ENCODE measurements at regions not wholly inside any gene's neighbourhood (a gene's known extent, or its start where the extent isn't known, plus 50 kb on each side); places are given as distances from the start of the nearest gene placed in this dataset.

DNA sequence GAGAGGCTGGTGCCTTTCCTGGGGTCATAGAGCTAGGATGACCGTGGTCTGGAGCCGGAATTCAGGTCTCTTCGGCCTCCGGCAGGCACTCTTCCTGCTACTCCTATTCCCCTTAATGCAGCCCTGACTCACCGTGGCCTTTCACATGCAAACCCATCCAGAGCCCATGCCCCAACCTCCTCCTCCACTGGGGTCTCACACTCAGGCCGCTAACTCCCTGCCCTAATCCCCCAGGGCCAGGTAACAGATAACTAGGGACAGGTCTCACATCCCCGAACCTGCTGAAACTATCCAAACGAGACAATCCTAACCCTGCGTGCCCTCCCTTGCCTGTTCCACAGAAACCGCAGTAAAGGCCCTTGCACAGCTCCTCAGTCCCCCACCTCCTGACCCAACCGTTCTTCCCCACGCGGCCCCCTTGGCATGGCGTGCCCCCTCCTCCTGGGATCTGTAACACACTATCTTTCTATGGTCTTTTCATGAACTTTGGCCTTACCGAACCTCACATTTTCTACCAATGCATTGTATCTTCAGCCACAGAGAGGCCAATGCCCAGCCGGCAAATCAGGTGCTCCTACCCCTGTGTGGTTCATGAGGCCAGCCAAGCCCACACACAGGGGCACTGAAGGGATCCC is 245.4 kb upstream of the EXOC2 start:
- TF ChIP-seq, protein P1, sequence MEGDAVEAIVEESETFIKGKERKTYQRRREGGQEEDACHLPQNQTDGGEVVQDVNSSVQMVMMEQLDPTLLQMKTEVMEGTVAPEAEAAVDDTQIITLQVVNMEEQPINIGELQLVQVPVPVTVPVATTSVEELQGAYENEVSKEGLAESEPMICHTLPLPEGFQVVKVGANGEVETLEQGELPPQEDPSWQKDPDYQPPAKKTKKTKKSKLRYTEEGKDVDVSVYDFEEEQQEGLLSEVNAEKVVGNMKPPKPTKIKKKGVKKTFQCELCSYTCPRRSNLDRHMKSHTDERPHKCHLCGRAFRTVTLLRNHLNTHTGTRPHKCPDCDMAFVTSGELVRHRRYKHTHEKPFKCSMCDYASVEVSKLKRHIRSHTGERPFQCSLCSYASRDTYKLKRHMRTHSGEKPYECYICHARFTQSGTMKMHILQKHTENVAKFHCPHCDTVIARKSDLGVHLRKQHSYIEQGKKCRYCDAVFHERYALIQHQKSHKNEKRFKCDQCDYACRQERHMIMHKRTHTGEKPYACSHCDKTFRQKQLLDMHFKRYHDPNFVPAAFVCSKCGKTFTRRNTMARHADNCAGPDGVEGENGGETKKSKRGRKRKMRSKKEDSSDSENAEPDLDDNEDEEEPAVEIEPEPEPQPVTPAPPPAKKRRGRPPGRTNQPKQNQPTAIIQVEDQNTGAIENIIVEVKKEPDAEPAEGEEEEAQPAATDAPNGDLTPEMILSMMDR (IDR thresholded peaks at IDR 0.05): no peak
- TF ChIP-seq EZH2 (IDR thresholded peaks at IDR 0.05) (no peak), EZH2phosphoT487 (IDR thresholded peaks at IDR 0.05) (no peak)
